ENCODE measurements at regions not wholly inside any gene's neighbourhood (a gene's known extent, or its start where the extent isn't known, plus 50 kb on each side); places are given as distances from the start of the nearest gene placed in this dataset.
A peak's percentile ranks its signal among the peaks of the same experiment; 100 is the strongest.

- no peak for ATAC-seq (replicated peaks)
- peaks cover 6% of the 10 kb centered on the region for H3K4me1 Mint-ChIP-seq
- no peak overlapping the region for H3K27ac Mint-ChIP-seq
- peaks cover 26% of the 10 kb centered on the region for H3K36me3 Mint-ChIP-seq (ENCODE audit: low read depth)
- no peaks in the 10 kb centered on the region for H3K9me3 Mint-ChIP-seq
- no peaks in the 10 kb centered on the region for H3K27me3 Mint-ChIP-seq
- no peak overlapping the region for H3K4me3 Mint-ChIP-seq
These were observed 129.8 kb downstream of the BUB3 start for GRCh38 chr10:123284022-123284421.

GRCh38 chr10:123287594-123288247, 133.5 kb downstream of the BUB3 start:
- Mint-ChIP-seq H3K9me3 (no peaks in the 10 kb centered on the region), H3K4me3 (peak overlapping the region; percentile 20), H3K27me3 (no peaks in the 10 kb centered on the region), H3K36me3 (ENCODE audit: low read depth) (peaks cover 19% of the 10 kb centered on the region), H3K27ac (no peak overlapping the region), H3K4me1 (peaks cover 6% of the 10 kb centered on the region)
- ATAC-seq (replicated peaks) = peak; percentile 99

- no peak for ATAC-seq (replicated peaks)
- Mint-ChIP-seq H3K27ac (no peak overlapping the region), H3K27me3 (no peaks in the 10 kb centered on the region), H3K9me3 (no peaks in the 10 kb centered on the region), H3K4me3 (no peak overlapping the region), H3K4me1 (peaks cover 6% of the 10 kb centered on the region), H3K36me3 (ENCODE audit: low read depth) (peaks cover 18% of the 10 kb centered on the region)
These were observed 135.2 kb downstream of the BUB3 start for GRCh38 chr10:123289432-123289831.

- H3K4me3 Mint-ChIP-seq = no peak overlapping the region
- H3K27ac Mint-ChIP-seq = no peak overlapping the region
- peaks cover 3% of the 10 kb centered on the region for H3K9me3 Mint-ChIP-seq
- no peaks in the 10 kb centered on the region for H3K27me3 Mint-ChIP-seq
- H3K36me3 Mint-ChIP-seq (ENCODE audit: low read depth) = no peaks in the 10 kb centered on the region
- ATAC-seq (replicated peaks) = no peak
- no peaks in the 10 kb centered on the region for H3K4me1 Mint-ChIP-seq
These were observed 139.9 kb downstream of the BUB3 start for GRCh38 chr10:123294109-123294508.

GRCh38 chr10:123294886-123295285, 140.7 kb downstream of the BUB3 start:
- H3K4me3 Mint-ChIP-seq = no peak overlapping the region
- H3K4me1 Mint-ChIP-seq = no peaks in the 10 kb centered on the region
- no peak overlapping the region for H3K27ac Mint-ChIP-seq
- ATAC-seq (replicated peaks) = no peak
- H3K27me3 Mint-ChIP-seq = no peaks in the 10 kb centered on the region
- H3K9me3 Mint-ChIP-seq = peaks cover 3% of the 10 kb centered on the region
- H3K36me3 Mint-ChIP-seq (ENCODE audit: low read depth) = no peaks in the 10 kb centered on the region

- Mint-ChIP-seq H3K36me3 (ENCODE audit: low read depth) (no peaks in the 10 kb centered on the region), H3K9me3 (peaks cover 3% of the 10 kb centered on the region), H3K27me3 (no peaks in the 10 kb centered on the region), H3K4me3 (no peak overlapping the region), H3K27ac (no peak overlapping the region), H3K4me1 (no peaks in the 10 kb centered on the region)
- no peak for ATAC-seq (replicated peaks)
These were observed 141.4 kb downstream of the BUB3 start for GRCh38 chr10:123295644-123296043.

- peaks cover 3% of the 10 kb centered on the region for H3K9me3 Mint-ChIP-seq
- no peak overlapping the region for H3K27ac Mint-ChIP-seq
- no peaks in the 10 kb centered on the region for H3K27me3 Mint-ChIP-seq
- ATAC-seq (replicated peaks) = no peak
- no peak overlapping the region for H3K4me3 Mint-ChIP-seq
- no peaks in the 10 kb centered on the region for H3K36me3 Mint-ChIP-seq (ENCODE audit: low read depth)
- H3K4me1 Mint-ChIP-seq = no peaks in the 10 kb centered on the region
These were observed 143.0 kb downstream of the BUB3 start for GRCh38 chr10:123297175-123297574.

- no peak overlapping the region for H3K4me3 Mint-ChIP-seq
- H3K9me3 Mint-ChIP-seq = peaks cover 6% of the 10 kb centered on the region
- H3K36me3 Mint-ChIP-seq (ENCODE audit: low read depth) = no peaks in the 10 kb centered on the region
- H3K4me1 Mint-ChIP-seq = no peaks in the 10 kb centered on the region
- ATAC-seq (replicated peaks) = no peak
- H3K27me3 Mint-ChIP-seq = no peaks in the 10 kb centered on the region
- H3K27ac Mint-ChIP-seq = no peak overlapping the region
These were observed 144.4 kb downstream of the BUB3 start for GRCh38 chr10:123298583-123298982.

- peaks cover 6% of the 10 kb centered on the region for H3K9me3 Mint-ChIP-seq
- H3K27ac Mint-ChIP-seq = no peak overlapping the region
- H3K27me3 Mint-ChIP-seq = no peaks in the 10 kb centered on the region
- H3K36me3 Mint-ChIP-seq (ENCODE audit: low read depth) = no peaks in the 10 kb centered on the region
- H3K4me1 Mint-ChIP-seq = no peaks in the 10 kb centered on the region
- ATAC-seq (replicated peaks) = no peak
- no peak overlapping the region for H3K4me3 Mint-ChIP-seq
These were observed 145.4 kb downstream of the BUB3 start for GRCh38 chr10:123299598-123299997.

GRCh38 chr10:123301077-123301857, 147.1 kb downstream of the BUB3 start:
- no peaks in the 10 kb centered on the region for H3K4me1 Mint-ChIP-seq
- ATAC-seq (replicated peaks) = no peak
- H3K4me3 Mint-ChIP-seq = no peak overlapping the region
- H3K27me3 Mint-ChIP-seq = no peaks in the 10 kb centered on the region
- H3K36me3 Mint-ChIP-seq (ENCODE audit: low read depth) = no peaks in the 10 kb centered on the region
- H3K27ac Mint-ChIP-seq = no peak overlapping the region
- H3K9me3 Mint-ChIP-seq = peaks cover 6% of the 10 kb centered on the region

- no peaks in the 10 kb centered on the region for H3K27me3 Mint-ChIP-seq
- no peaks in the 10 kb centered on the region for H3K4me1 Mint-ChIP-seq
- no peak overlapping the region for H3K4me3 Mint-ChIP-seq
- no peaks in the 10 kb centered on the region for H3K36me3 Mint-ChIP-seq (ENCODE audit: low read depth)
- ATAC-seq (replicated peaks) = no peak
- H3K27ac Mint-ChIP-seq = no peak overlapping the region
- H3K9me3 Mint-ChIP-seq = peaks cover 3% of the 10 kb centered on the region
These were observed 149.6 kb downstream of the BUB3 start for GRCh38 chr10:123303581-123304337.

- no peaks in the 10 kb centered on the region for H3K4me1 Mint-ChIP-seq
- H3K27me3 Mint-ChIP-seq = no peaks in the 10 kb centered on the region
- H3K27ac Mint-ChIP-seq = no peak overlapping the region
- H3K4me3 Mint-ChIP-seq = no peak overlapping the region
- no peaks in the 10 kb centered on the region for H3K36me3 Mint-ChIP-seq (ENCODE audit: low read depth)
- ATAC-seq (replicated peaks) = no peak
- H3K9me3 Mint-ChIP-seq = peaks cover 3% of the 10 kb centered on the region
These were observed 151.5 kb downstream of the BUB3 start for GRCh38 chr10:123305671-123306070.

- no peak for ATAC-seq (replicated peaks)
- H3K36me3 Mint-ChIP-seq (ENCODE audit: low read depth) = no peaks in the 10 kb centered on the region
These were observed 152.1 kb downstream of the BUB3 start for GRCh38 chr10:123306290-123306689.

GRCh38 chr10:123309731-123310130, 155.5 kb downstream of the BUB3 start:
- H3K4me1 Mint-ChIP-seq = no peaks in the 10 kb centered on the region
- H3K27ac Mint-ChIP-seq = no peak overlapping the region
- no peak overlapping the region for H3K4me3 Mint-ChIP-seq
- no peaks in the 10 kb centered on the region for H3K36me3 Mint-ChIP-seq (ENCODE audit: low read depth)
- no peaks in the 10 kb centered on the region for H3K9me3 Mint-ChIP-seq
- no peaks in the 10 kb centered on the region for H3K27me3 Mint-ChIP-seq
- ATAC-seq (replicated peaks) = peak; percentile 26

More at GRCh38 chr10:123306290-123306689, 152.1 kb downstream of the BUB3 start:
- Mint-ChIP-seq H3K4me1 (no peaks in the 10 kb centered on the region), H3K27me3 (no peaks in the 10 kb centered on the region), H3K27ac (no peak overlapping the region), H3K9me3 (peaks cover 3% of the 10 kb centered on the region), H3K4me3 (no peak overlapping the region)

GRCh38 chr10:123316776-123317175, 162.6 kb downstream of the BUB3 start:
- peaks cover 3% of the 10 kb centered on the region for H3K9me3 Mint-ChIP-seq
- H3K4me3 Mint-ChIP-seq = no peak overlapping the region
- H3K27me3 Mint-ChIP-seq = no peaks in the 10 kb centered on the region
- H3K36me3 Mint-ChIP-seq (ENCODE audit: low read depth) = no peaks in the 10 kb centered on the region
- no peak overlapping the region for H3K27ac Mint-ChIP-seq
- no peak for ATAC-seq (replicated peaks)
- peaks cover 11% of the 10 kb centered on the region for H3K4me1 Mint-ChIP-seq

Data from activated T-helper 17 cell treated with anti-CD3 and anti-CD28 coated beads, Interleukin-2, amount 50 U/mL, for 72 hours (primary cell).